AG09309 (cell line): ENCODE measurements at regions not wholly inside any gene's neighbourhood (a gene's known extent, or its start where the extent isn't known, plus 50 kb on each side); places are given as distances from the start of the nearest gene placed in this dataset.

Experiments
- DNase-seq: peaks from one replicate; pipeline ENCODE4 v3.0.0-alpha.2; 2010; ENCODE audit warnings: low read depth
- H3K4me3 ChIP-seq: 2 replicates; pipeline ENCODE4 v1.5.1; 2011; ENCODE audit warnings: mild to moderate bottlenecking, low read depth, low read length, moderate library complexity; ENCODE audit not compliant: control insufficient read depth
- TF ChIP-seq, protein P1 (sequence below): IDR thresholded peaks from 2 replicates; pipeline ENCODE4 v1.5.1; 2011; ENCODE audit warnings: mild to moderate bottlenecking, low read depth, low read length, inconsistent platforms; ENCODE audit not compliant: insufficient read depth, control insufficient read depth; ENCODE audit errors: missing control alignments

DNA sequence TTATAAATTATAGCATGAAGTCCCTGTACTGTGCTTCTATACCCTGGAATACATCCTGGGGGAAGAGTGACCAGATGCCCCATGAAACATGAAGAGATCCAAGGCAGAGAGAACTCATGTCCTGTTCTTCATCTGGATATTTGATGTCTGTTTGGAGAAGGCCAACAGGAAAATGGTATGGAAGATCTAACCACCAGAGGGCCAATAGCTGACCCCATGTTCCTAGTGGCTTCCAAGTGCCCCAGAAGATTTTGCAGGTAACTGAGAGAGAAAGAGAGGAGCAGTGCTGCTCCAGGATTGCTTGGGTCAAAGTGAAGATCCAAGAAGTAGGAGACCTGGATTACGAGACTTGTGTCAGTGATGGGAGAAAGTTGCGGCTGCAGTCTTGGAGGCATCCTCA, 90.2 kb upstream of the TSPAN5 start:
- H3K4me3 ChIP-seq: no peak overlapping the region
- DNase-seq: no peak
- TF ChIP-seq, protein P1, sequence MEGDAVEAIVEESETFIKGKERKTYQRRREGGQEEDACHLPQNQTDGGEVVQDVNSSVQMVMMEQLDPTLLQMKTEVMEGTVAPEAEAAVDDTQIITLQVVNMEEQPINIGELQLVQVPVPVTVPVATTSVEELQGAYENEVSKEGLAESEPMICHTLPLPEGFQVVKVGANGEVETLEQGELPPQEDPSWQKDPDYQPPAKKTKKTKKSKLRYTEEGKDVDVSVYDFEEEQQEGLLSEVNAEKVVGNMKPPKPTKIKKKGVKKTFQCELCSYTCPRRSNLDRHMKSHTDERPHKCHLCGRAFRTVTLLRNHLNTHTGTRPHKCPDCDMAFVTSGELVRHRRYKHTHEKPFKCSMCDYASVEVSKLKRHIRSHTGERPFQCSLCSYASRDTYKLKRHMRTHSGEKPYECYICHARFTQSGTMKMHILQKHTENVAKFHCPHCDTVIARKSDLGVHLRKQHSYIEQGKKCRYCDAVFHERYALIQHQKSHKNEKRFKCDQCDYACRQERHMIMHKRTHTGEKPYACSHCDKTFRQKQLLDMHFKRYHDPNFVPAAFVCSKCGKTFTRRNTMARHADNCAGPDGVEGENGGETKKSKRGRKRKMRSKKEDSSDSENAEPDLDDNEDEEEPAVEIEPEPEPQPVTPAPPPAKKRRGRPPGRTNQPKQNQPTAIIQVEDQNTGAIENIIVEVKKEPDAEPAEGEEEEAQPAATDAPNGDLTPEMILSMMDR: no peak

DNA sequence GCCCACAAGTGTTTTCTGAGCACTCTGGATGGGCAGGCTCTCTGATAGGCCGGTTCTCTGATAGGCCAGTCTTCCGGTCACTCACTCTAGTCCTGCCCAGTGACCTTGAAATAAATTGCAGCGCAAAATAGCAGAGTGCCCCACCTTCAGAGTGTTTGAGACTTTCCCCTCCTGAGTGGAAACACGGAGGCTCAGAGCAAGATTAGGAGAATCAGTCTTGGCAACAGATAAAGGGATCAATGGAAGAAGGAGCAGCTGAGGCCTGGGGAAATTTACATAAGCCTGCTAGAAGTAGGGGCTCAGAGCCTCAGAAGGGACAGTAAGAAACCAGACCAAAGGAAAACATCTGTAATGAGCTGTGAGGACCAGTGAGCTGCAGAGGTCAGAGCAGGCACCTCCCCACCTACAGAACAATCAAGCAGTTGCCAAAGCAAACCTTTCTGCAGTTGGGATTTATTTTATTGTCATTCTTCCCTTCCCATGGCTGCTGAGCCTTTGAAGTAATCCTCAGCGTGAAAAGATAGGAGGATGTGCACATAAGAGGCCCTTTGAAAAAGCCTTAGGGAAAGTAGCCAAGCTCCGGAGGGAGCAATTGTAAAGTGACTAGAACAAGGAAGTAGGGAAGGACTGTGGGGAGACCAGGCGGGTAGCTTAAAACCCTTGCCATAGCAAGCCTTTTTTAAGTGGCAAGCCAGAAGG, 89.1 kb upstream of the TSPAN5 start:
- no peak overlapping the region for H3K4me3 ChIP-seq
- TF ChIP-seq, protein P1: no peak
- no peak for DNase-seq

DNA sequence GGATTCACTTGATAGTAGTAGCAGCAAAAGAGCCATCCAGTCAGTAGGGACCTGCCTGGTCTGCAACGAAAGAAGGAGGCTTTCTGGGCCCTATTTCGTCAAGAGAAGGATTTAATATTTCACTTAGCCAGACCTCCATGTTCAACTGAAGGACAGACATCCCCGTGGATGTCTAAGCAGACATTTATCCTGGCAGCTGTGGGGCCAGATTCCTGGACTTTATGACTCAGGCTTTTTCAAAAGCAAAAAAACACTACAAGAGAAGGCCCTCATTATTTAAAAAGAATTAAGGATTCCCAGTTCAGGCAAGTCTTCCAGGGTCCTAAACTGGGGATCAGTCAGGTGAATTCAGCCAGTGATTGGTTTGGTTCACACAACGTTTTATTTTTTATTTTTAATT, 88.5 kb upstream of the TSPAN5 start:
- no peak for DNase-seq
- no peak overlapping the region for H3K4me3 ChIP-seq
- TF ChIP-seq, protein P1: no peak

DNA sequence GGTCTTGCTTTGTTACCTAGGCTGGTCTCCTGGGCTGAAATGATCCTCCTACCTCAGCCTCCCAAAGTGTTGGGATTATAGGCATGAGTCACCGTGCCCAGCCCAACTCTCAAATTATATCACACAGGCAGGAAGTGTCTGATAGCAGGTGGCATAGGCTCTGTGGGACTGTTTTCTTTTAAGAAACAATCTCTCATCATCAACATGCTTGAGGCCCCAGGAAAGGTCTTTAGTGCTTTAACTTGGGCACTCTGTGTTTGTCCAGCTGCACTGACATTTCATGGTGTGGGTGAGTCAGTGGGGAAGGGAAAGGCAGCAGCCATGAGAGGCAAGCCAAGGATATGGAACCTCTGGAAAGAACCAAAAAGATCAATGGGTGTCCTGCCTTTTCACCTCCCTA, 88.1 kb upstream of the TSPAN5 start:
- TF ChIP-seq, protein P1: no peak
- H3K4me3 ChIP-seq: no peak overlapping the region
- no peak for DNase-seq

DNA sequence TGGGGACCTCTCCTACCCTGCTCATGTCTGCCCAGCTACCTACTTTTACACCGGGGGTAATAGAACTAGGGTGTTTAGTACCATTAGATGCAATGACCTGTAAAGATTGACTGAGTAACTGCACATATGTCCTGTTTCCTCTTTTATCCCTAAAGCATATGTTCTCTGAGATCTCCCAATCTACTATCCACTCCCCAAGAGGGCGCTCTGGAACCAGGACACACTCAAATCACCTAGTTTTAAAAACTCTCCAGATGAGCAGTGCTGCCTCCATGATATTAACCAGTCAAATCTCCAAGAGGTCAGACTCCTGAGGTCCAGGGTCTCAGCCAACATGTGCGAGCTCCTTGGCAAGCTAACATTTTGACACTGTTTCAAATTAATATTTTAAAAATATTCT, 87.0 kb upstream of the TSPAN5 start:
- TF ChIP-seq, protein P1: peak; percentile 48
- no peak overlapping the region for H3K4me3 ChIP-seq
- no peak for DNase-seq

DNA sequence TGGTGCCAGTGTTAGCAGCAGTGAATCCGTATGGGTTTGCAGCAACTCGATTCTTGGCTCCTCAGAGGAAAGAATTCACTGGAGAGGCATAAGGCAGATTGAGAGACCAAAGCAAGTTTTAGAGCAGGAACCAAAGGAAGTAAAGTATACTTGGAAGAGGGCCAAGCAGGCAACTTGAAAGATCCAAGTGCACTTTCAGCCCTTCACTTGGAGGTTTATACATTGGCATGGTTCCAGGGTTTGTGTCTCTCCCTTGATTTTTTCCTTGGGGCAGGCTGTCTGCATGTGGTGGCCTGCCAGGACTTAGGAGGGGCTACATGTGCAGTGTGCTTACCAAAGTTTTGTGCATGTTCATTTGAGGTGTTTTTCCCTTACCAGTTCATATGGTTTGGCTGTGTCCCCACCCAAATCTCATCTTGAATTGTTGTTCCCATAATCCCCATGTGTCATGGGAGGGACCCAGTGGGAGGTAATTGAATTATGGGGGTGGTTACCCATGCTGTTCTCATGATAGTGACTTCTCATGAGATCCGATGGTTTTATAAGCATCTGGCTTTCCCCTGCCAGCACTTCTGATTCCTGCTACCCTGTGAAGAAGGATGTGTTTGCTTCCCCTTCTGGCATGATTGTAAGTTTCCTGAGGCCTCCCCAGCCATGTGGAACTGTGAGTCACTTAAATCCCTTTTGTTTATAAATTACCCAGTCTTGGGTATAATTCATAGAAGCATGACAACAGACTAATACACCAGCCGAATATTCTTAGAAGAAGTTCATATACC, 86.2 kb upstream of the TSPAN5 start:
- TF ChIP-seq, protein P1: no peak
- no peak for DNase-seq
- H3K4me3 ChIP-seq: no peak overlapping the region
